Sigmoid colon (tissue), 6 donors: ENCODE measurements at regions not wholly inside any gene's neighbourhood (a gene's known extent, or its start where the extent isn't known, plus 50 kb on each side); places are given as distances from the start of the nearest gene placed in this dataset.
A peak's percentile ranks its signal among the peaks of the same experiment; 100 is the strongest.

Experiments
- DNase-seq: peaks from one replicate; pipeline ENCODE4 v3.0.0-alpha.2; 2019
- H3K27ac ChIP-seq, 4 donors: fragments of 200-600 bp; sonication (generic); one replicate each; pipeline ENCODE4 v1.5.1; 2016 to 2019; ENCODE audit warnings: mild to moderate bottlenecking in 1 of 4
- H3K27me3 ChIP-seq, 3 donors: fragments of 200-600 bp; sonication (generic); one replicate each; pipeline ENCODE4 v1.5.1; 2019; ENCODE audit warnings: mild to moderate bottlenecking in 1 of 3
- H3K36me3 ChIP-seq, 4 donors: fragments of 200-600 bp; sonication (generic); one replicate each; pipeline ENCODE4 v1.5.1; 2016 to 2019
- H3K4me1 ChIP-seq, 4 donors: fragments of 200-600 bp; sonication (generic); one replicate each; pipeline ENCODE4 v1.5.1; 2017 to 2019
- H3K4me3 ChIP-seq, 4 donors: fragments of 200-600 bp; sonication (generic); one replicate each; pipeline ENCODE4 v1.5.1; 2017 to 2019; ENCODE audit warnings: mild to moderate bottlenecking in 2 of 4, moderate library complexity in 1 of 4
- H3K9me3 ChIP-seq, 4 donors: fragments of 200-600 bp in 3 of 4; sonication (generic) in 3 of 4; one replicate each; pipeline versions ENCODE4 v1.5.1 to v1.6.1; 2013 to 2019
- EP300 ChIP-seq, 4 donors: sonication (generic); formaldehyde crosslinking; IDR thresholded peaks; one replicate each; pipeline ENCODE4 v1.6.1; 2017; ENCODE audit warnings: antibody characterized with exemption in 4 of 4
- POLR2A ChIP-seq, 2 donors: fragments of 450-650 bp; IDR thresholded peaks; one replicate each; pipeline ENCODE4 v1.6.1; 2016; ENCODE audit warnings: antibody characterized with exemption in 2 of 2, mild to moderate bottlenecking in 2 of 2, moderate library complexity in 2 of 2
- POLR2AphosphoS5 ChIP-seq, 4 donors: sonication (generic); formaldehyde crosslinking; IDR thresholded peaks; one replicate each; pipeline ENCODE4 v1.6.1; 2017; ENCODE audit warnings: antibody characterized with exemption in 4 of 4
- WGBS, 2 donors: extraction: QIAGEN DNeasy Blood & Tissue Kit; methylation state at CpG; one replicate each; pipeline ENCODE4 v1.1.7; 2013; 5-methylcytosine and 5-hydroxymethylcytosine counted together
- intact Hi-C: fragments of 100-400 bp; cut with DNase I; formaldehyde crosslinking; loops from one replicate; pipeline ENCODE4 v1.15.1; 2023
- TF ChIP-seq, protein P1 (sequence below), 4 experiments: fragments of 450-650 bp in 3 of 4; fragments of 200-600 bp in 1 of 4; IDR thresholded peaks; one replicate each; pipeline ENCODE4 v1.5.1; 2016 to 2019; ENCODE audit warnings: antibody characterized with exemption in 4 of 4, mild to moderate bottlenecking in 3 of 4, moderate library complexity in 2 of 4
- donor health status: healthy with polysubstance abuse.
- donor health status: healthy.

DNA sequence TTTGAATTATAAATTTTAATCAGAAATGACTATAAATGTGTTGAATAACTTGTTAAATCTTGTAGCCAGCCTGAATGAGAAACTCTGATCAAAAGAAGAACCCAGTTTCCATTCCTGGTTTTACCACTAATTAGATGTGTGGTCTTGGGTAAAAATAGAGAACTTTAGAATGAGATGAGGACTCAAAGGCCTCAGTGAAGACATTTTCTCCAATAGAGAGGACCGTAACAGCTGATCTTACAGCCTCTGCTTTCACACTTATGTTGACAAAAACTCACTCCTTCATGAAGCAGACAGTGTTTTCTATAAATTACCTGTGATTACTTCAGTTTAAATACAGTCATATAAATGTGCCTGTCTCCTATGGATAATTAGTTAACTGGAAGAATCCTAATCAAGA, 200.1 kb upstream of the MEOX2 start:
- Histone ChIP-seq H3K27me3 (no peaks in the 10 kb centered on the region), H3K36me3 (no peaks in the 10 kb centered on the region), H3K4me1 (peaks cover 0 to 22% (median 7%) of the 10 kb centered on the region in 4 donors), H3K4me3 (no peak overlapping the region), H3K27ac (no peak overlapping the region), H3K9me3 (no peaks in the 10 kb centered on the region)
- DNase-seq: no peak
- TF ChIP-seq EP300 (IDR thresholded peaks at IDR 0.05) (no peak), POLR2A (IDR thresholded peaks at IDR 0.05) (no peak), POLR2AphosphoS5 (IDR thresholded peaks at IDR 0.05) (no peak)
- TF ChIP-seq, protein P1, sequence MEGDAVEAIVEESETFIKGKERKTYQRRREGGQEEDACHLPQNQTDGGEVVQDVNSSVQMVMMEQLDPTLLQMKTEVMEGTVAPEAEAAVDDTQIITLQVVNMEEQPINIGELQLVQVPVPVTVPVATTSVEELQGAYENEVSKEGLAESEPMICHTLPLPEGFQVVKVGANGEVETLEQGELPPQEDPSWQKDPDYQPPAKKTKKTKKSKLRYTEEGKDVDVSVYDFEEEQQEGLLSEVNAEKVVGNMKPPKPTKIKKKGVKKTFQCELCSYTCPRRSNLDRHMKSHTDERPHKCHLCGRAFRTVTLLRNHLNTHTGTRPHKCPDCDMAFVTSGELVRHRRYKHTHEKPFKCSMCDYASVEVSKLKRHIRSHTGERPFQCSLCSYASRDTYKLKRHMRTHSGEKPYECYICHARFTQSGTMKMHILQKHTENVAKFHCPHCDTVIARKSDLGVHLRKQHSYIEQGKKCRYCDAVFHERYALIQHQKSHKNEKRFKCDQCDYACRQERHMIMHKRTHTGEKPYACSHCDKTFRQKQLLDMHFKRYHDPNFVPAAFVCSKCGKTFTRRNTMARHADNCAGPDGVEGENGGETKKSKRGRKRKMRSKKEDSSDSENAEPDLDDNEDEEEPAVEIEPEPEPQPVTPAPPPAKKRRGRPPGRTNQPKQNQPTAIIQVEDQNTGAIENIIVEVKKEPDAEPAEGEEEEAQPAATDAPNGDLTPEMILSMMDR (IDR thresholded peaks at IDR 0.05): no peak
- intact Hi-C loops: no loop called here
- 84 to 93% methylated on average over 1 of the region's 1 CpG for WGBS, 2 donors

DNA sequence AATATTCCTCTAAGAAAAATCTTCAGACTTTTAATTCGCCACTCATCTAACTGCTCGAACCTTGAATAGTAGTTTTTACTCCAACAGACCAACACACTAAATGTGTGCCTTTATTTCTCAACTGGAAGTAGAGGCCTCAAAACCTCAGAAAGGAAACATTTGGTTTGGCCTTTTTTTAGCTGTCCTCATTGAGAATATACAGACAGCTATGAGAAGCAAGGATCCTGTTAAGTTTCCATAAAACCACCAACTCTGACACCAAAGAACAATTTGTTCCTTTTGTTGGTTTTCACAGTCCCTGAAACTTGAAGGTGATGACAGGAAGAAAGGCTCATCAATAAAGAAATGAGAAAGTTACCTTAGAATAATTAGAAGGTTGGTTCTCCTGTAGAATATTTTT, 199.2 kb upstream of the MEOX2 start:
- no peaks in the 10 kb centered on the region for H3K9me3 ChIP-seq
- peaks cover 0 to 16% (median under 1%) of the 10 kb centered on the region in 4 donors for H3K4me1 ChIP-seq
- no peaks in the 10 kb centered on the region for H3K27me3 ChIP-seq
- TF ChIP-seq POLR2AphosphoS5 (IDR thresholded peaks at IDR 0.05) (peak in 2 of 4 donors; percentile 18 to 55), EP300 (IDR thresholded peaks at IDR 0.05) (no peak)
- TF ChIP-seq, protein P1 (IDR thresholded peaks at IDR 0.05): no peak
- WGBS, 2 donors: 66 to 86% methylated on average over 2 of the region's 2 CpGs
- H3K4me3 ChIP-seq: no peak overlapping the region
- H3K27ac ChIP-seq: no peak overlapping the region
- intact Hi-C loops: no loop called here
- DNase-seq: no peak
- no peaks in the 10 kb centered on the region for H3K36me3 ChIP-seq

DNA sequence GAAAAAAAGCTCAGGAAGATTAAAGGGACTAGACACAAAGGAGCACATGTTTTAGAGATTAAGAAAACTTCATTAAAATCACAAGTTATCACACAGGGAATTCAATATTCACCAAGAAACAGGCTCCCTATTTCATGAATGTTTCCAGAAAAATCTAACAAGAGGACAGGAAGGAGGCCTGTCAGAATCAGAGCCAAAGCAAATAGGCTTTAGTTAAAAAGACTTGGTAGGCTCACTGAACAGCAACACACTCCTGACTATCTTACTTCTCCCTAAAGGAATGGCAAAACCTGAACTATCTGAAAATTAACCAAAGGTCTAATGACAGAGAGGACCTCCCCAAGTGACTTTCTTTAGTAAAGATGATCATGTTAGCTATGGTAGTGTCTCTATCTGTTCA, 188.3 kb upstream of the MEOX2 start:
- Histone ChIP-seq H3K9me3 (no peaks in the 10 kb centered on the region), H3K27me3 (no peaks in the 10 kb centered on the region), H3K27ac (no peak overlapping the region), H3K4me1 (no peaks in the 10 kb centered on the region), H3K36me3 (no peaks in the 10 kb centered on the region), H3K4me3 (no peak overlapping the region)
- TF ChIP-seq EP300 (IDR thresholded peaks at IDR 0.05): no peak
- no peak for TF ChIP-seq POLR2AphosphoS5 (IDR thresholded peaks at IDR 0.05)
- TF ChIP-seq, protein P1 (IDR thresholded peaks at IDR 0.05): no peak
- no peak for TF ChIP-seq POLR2A (IDR thresholded peaks at IDR 0.05)
- DNase-seq: no peak
- intact Hi-C loops: no loop called here

DNA sequence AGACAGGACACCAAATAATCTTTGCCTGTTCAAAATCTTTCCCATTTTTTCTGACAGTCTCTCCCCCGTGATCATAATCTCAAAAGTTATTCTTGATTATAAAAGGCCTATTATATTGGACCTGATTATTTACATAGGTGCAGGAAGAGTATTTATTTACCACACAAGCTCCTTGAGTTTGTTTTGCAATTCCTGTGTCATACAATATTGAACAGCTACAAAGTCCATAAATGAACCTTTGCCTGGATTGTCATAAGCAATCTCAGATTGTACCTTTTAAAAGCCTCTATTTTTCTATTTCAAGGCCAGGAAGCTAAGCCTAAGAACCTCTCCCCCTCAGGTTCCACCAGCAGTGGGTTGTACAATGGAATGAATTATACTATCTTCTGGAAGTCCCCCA, 183.9 kb upstream of the MEOX2 start:
- Histone ChIP-seq H3K27me3 (no peaks in the 10 kb centered on the region), H3K27ac (no peak overlapping the region), H3K4me3 (no peak overlapping the region), H3K36me3 (no peaks in the 10 kb centered on the region), H3K9me3 (no peaks in the 10 kb centered on the region), H3K4me1 (no peaks in the 10 kb centered on the region)
- WGBS, 2 donors: 18 to 69% methylated on average over 1 of the region's 1 CpG
- intact Hi-C loops: no loop called here
- DNase-seq: no peak
- no peak for TF ChIP-seq EP300 (IDR thresholded peaks at IDR 0.05)
- TF ChIP-seq POLR2AphosphoS5 (IDR thresholded peaks at IDR 0.05): no peak
- TF ChIP-seq, protein P1 (IDR thresholded peaks at IDR 0.05): no peak
- no peak for TF ChIP-seq POLR2A (IDR thresholded peaks at IDR 0.05)

DNA sequence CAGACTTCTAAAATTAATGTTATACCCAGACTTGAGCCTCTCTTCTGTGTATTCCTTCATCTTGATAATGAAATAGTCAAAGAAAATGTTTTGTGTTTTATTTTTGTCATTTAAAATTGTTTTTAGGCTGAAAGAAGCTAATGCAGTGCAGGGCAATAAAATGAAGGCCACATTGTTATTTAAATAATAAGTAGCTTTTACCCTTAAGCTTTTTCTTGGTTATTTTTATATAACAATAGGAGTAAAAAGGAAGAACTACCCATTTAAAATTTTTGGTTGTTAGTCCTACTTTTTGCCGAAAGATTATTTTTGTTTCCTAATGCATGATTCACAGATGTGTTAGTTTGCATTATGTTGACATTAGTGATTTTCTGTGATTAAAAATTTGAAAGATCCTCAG, 181.0 kb upstream of the MEOX2 start:
- H3K4me3 ChIP-seq: no peak overlapping the region
- WGBS, 2 donors: 94 to 99% methylated on average over 1 of the region's 1 CpG
- intact Hi-C loops: no loop called here
- H3K27ac ChIP-seq: no peak overlapping the region
- no peaks in the 10 kb centered on the region for H3K9me3 ChIP-seq
- peaks cover 0 to 16% (median 15%) of the 10 kb centered on the region in 4 donors for H3K4me1 ChIP-seq
- no peak for DNase-seq
- H3K36me3 ChIP-seq: no peaks in the 10 kb centered on the region
- no peaks in the 10 kb centered on the region for H3K27me3 ChIP-seq
- TF ChIP-seq POLR2AphosphoS5 (IDR thresholded peaks at IDR 0.05): no peak
- no peak for TF ChIP-seq EP300 (IDR thresholded peaks at IDR 0.05)
